Spleen (tissue), 7 donors: ENCODE measurements at regions not wholly inside any gene's neighbourhood (a gene's known extent, or its start where the extent isn't known, plus 50 kb on each side); places are given as distances from the start of the nearest gene placed in this dataset.

ENCODE experiments used
- CTCF ChIP-seq, 11 experiments: fragments of 200-600 bp in 7 of 11; fragments of 450-650 bp in 4 of 11; sonication (generic) in 4 of 11; IDR thresholded peaks in 8 of 11; conservative IDR thresholded peaks in 3 of 11; 1 replicate in 7 of 11; 2 replicates in 4 of 11; pipeline versions ENCODE4 v1.4.0 to v1.8.0; 2016 to 2021; ENCODE audit warnings: antibody characterized with exemption in 11 of 11, inconsistent platforms in 4 of 11, mild to moderate bottlenecking in 1 of 11
- POLR2AphosphoS5 ChIP-seq, 3 donors: sonication (generic); formaldehyde crosslinking; IDR thresholded peaks; one replicate each; pipeline ENCODE4 v1.5.1; 2017; ENCODE audit warnings: antibody characterized with exemption in 3 of 3
- donor health status: DM: no; HTN: no; CAD: no; lungs with moderate emphysema.
- donor health status: DM: no; HTN: no; CAD: no.
- donor health status: DM: no; HTN: no; CAD: no.

DNA sequence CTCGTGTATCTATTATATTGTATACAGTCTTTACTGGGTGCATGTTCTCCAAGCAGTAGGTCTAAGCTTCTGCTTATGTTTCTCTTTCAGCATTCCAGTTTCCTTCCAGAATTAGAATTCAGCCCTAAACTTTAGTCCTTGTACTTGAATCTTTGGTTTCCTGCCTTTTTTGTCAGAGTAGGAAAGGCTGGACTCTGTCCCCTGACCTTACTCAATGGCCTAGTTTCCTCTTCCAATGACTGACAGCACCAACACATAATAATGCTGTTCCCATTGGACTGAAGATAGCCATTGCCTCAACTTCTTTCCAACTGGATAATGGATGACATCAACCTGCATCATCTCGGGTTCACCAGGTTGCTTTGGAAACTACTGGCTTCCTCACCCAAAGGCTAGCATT, 217.0 kb downstream of the FIGN start:
- TF ChIP-seq CTCF (IDR thresholded peaks at IDR 0.05 in 8 of 11, conservative IDR thresholded peaks at IDR 0.05 in 3 of 11): no peak
- TF ChIP-seq POLR2AphosphoS5 (IDR thresholded peaks at IDR 0.05): peak in 1 of 3 donors; percentile 33
